Activated T-cell treated with anti-CD3 and anti-CD28 coated beads, Interleukin-2, amount 50 U/mL, for 72 hours (primary cell): ENCODE measurements at regions not wholly inside any gene's neighbourhood (a gene's known extent, or its start where the extent isn't known, plus 50 kb on each side); places are given as distances from the start of the nearest gene placed in this dataset.
A peak's percentile ranks its signal among the peaks of the same experiment; 100 is the strongest.

Experiments
- ATAC-seq, 2 donors: fragments of 150-1000 bp; cut with Tn5 transposase; replicated peaks in 1 of 2; 2 replicates each; pipeline ENCODE4 v1.10.0; 2021; ENCODE audit warnings: moderate library complexity in 2 of 2, mild to moderate bottlenecking in 1 of 2
- DNase-seq, 2 donors: peaks; one replicate each; pipeline ENCODE4 v3.0.0; 2021 to 2022; ENCODE audit warnings: mixed read lengths in 1 of 2
- H3K27ac Mint-ChIP-seq: one replicate; pipeline ENCODE4 v1.8.0; 2022; ENCODE audit warnings: mild to moderate bottlenecking, moderate library complexity, mixed read lengths
- H3K27me3 Mint-ChIP-seq: one replicate; pipeline ENCODE4 v1.8.0; 2022; ENCODE audit warnings: low read depth, mixed read lengths
- H3K36me3 Mint-ChIP-seq, 2 donors: one replicate each; pipeline ENCODE4 v1.8.0; 2022; ENCODE audit warnings: mixed read lengths in 2 of 2, mild to moderate bottlenecking in 1 of 2; ENCODE audit not compliant: insufficient read depth in 2 of 2
- H3K4me1 Mint-ChIP-seq: one replicate; pipeline ENCODE4 v1.8.0; 2022; ENCODE audit warnings: low read depth, mixed read lengths
- H3K4me3 Mint-ChIP-seq, 2 donors: one replicate each; pipeline ENCODE4 v1.8.0; 2022; ENCODE audit warnings: mild to moderate bottlenecking in 2 of 2, mixed read lengths in 2 of 2, moderate library complexity in 2 of 2
- H3K9me3 Mint-ChIP-seq, 2 donors: one replicate each; pipeline ENCODE4 v1.8.0; 2022; ENCODE audit warnings: mixed read lengths in 2 of 2

GRCh38 chr5:155836089-155836803 lies 490.7 kb upstream of the SGCD start:
- Mint-ChIP-seq H3K9me3 (peaks cover 0 to 2% of the 10 kb centered on the region in 2 donors), H3K4me1 (no peaks in the 10 kb centered on the region), H3K27me3 (no peaks in the 10 kb centered on the region), H3K27ac (peak overlapping the region; percentile 54), H3K36me3 (no peaks in the 10 kb centered on the region), H3K4me3 (no peak overlapping the region)
- DNase-seq (no peak), ATAC-seq (no peak)

DNA sequence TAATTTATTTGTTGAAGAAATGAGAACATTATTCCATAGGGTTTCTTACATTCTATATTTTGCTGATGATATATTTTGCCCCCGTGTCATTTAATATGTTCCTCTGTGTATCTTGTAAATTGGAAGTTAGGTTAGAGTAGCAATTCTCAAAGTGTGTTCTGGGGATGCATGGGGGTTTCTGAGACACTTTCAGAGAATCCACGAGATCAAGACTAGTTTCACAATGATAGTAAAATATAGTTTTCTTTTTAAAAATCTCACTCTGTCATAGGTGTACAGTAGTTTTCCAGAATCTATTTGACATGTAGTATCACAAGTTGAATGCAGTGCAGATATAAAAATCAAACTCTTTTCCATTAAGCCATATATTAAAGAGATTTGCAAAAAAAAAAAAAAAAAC lies 488.6 kb upstream of the SGCD start:
- ATAC-seq (no peak), DNase-seq (no peak)
- H3K27me3 Mint-ChIP-seq: no peaks in the 10 kb centered on the region
- peak overlapping the region; percentile 63 for H3K27ac Mint-ChIP-seq
- H3K4me1 Mint-ChIP-seq: no peaks in the 10 kb centered on the region
- no peak overlapping the region for H3K4me3 Mint-ChIP-seq
- H3K9me3 Mint-ChIP-seq: peaks cover 0 to 2% of the 10 kb centered on the region in 2 donors
- no peaks in the 10 kb centered on the region for H3K36me3 Mint-ChIP-seq

GRCh38 chr5:155839251-155840037 lies 487.5 kb upstream of the SGCD start:
- DNase-seq (no peak), ATAC-seq (no peak)
- no peaks in the 10 kb centered on the region for H3K4me1 Mint-ChIP-seq
- peaks cover 0 to 2% of the 10 kb centered on the region in 2 donors for H3K9me3 Mint-ChIP-seq
- H3K27me3 Mint-ChIP-seq: no peaks in the 10 kb centered on the region
- H3K27ac Mint-ChIP-seq: no peak overlapping the region
- H3K4me3 Mint-ChIP-seq: no peak overlapping the region
- H3K36me3 Mint-ChIP-seq: no peaks in the 10 kb centered on the region

DNA sequence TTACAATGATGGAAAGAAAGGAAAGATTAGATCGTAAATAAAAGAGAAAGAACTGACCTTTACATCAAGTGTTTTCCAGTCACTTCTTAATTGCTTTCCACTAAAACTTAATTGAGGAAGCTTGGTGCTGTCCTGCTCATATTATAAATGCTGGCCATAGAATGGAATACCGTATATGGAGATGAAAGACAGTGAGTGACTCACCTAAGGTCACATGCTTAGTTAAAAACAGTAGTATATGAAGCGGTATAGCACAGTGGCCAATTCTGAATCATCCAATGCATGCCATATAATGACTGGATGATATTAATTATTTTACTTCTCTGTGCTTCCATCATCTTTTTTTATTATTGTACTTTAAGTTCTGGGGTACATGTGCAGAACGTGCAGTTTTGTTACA lies 482.4 kb upstream of the SGCD start:
- no peaks in the 10 kb centered on the region for H3K36me3 Mint-ChIP-seq
- H3K27ac Mint-ChIP-seq: no peak overlapping the region
- no peaks in the 10 kb centered on the region for H3K4me1 Mint-ChIP-seq
- H3K27me3 Mint-ChIP-seq: no peaks in the 10 kb centered on the region
- H3K9me3 Mint-ChIP-seq: no peaks in the 10 kb centered on the region
- no peak for ATAC-seq
- DNase-seq: no peak
- H3K4me3 Mint-ChIP-seq: no peak overlapping the region

- Mint-ChIP-seq H3K27ac (no peak overlapping the region), H3K9me3 (peaks cover 0 to 2% of the 10 kb centered on the region in 2 donors), H3K36me3 (peaks cover 0 to 2% of the 10 kb centered on the region in 2 donors), H3K4me1 (no peaks in the 10 kb centered on the region), H3K27me3 (peaks cover 11% of the 10 kb centered on the region), H3K4me3 (no peak overlapping the region)
- DNase-seq (no peak), ATAC-seq (no peak)
Measured at GRCh38 chr5:155850370-155850769, 476.6 kb upstream of the SGCD start.

DNA sequence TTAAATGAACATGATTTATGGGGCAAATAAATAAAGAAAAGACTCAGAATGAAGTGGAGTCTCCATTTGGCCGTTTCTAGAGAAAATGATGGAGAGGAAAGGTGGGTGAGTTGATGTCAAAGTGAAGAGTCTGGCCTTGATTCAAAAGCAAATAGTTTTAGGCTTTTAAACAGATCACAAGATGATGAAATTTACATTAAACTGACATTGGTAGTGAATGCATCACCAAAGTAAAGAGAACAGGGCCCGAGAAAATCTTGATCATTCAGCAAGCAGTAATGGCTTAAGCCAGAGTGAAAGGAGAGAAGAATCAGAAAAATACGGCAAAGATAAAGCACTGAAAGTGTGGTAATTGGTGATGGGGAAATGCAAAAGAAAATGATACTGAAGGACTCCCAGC lies 460.0 kb upstream of the SGCD start:
- no peak overlapping the region for H3K4me3 Mint-ChIP-seq
- DNase-seq (no peak), ATAC-seq (no peak)
- H3K4me1 Mint-ChIP-seq: no peaks in the 10 kb centered on the region
- H3K27ac Mint-ChIP-seq: no peak overlapping the region
- H3K9me3 Mint-ChIP-seq: no peaks in the 10 kb centered on the region
- H3K27me3 Mint-ChIP-seq: peaks cover 7% of the 10 kb centered on the region
- no peaks in the 10 kb centered on the region for H3K36me3 Mint-ChIP-seq

DNA sequence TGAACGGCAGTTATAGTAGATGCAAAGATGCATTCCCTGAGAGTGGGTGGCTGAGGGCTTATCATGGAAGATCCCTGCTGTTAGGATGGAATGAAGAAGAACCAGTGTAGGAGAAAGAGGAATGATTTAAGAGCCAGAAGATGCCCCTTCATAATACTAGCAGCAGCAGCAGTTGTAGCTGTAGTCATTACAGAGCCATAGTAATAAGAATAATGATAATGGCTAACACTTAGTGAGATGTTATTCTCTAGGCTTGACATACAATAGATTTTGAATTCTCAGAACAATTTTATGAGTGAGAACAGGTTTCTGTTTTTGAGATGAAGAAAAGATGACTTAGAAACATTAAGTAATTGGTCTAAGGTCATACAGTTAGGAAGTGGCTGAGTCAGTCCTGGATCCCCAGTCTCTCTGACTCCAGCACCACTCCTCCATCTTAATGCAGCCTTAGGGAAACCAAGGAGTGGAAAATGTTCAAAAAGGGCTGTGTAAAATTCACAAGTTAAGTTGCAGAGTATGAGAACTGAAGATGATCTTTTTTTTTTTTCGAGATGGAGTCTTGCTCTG lies 459.4 kb upstream of the SGCD start:
- no peaks in the 10 kb centered on the region for H3K9me3 Mint-ChIP-seq
- H3K36me3 Mint-ChIP-seq: no peaks in the 10 kb centered on the region
- no peak overlapping the region for H3K27ac Mint-ChIP-seq
- peak in 1 of 2 donors; percentile 65 for ATAC-seq
- no peak for DNase-seq
- no peak overlapping the region for H3K4me3 Mint-ChIP-seq
- H3K27me3 Mint-ChIP-seq: peaks cover 7% of the 10 kb centered on the region
- no peaks in the 10 kb centered on the region for H3K4me1 Mint-ChIP-seq

DNA sequence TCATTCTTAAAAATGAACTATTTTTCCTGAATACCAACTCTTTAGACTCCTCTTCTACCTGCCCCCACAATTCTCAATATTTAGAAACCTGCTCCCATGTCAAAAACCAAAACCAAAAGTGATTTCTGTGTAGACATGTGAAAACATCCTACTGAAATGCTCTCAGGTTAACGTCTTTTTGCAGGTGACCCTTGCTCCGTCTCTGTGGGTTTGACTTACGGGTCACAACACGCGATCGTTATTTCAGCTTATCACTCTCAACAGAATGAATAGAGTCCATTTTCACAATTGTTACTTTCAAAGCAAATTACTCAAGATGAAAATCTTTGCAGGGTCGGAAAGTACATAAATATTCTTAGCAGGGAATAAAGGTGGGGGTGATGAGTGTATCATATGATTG lies 456.3 kb upstream of the SGCD start:
- no peaks in the 10 kb centered on the region for H3K9me3 Mint-ChIP-seq
- H3K27me3 Mint-ChIP-seq: no peaks in the 10 kb centered on the region
- no peak overlapping the region for H3K27ac Mint-ChIP-seq
- no peak overlapping the region for H3K4me3 Mint-ChIP-seq
- no peaks in the 10 kb centered on the region for H3K4me1 Mint-ChIP-seq
- DNase-seq (no peak), ATAC-seq (no peak)
- no peaks in the 10 kb centered on the region for H3K36me3 Mint-ChIP-seq

DNA sequence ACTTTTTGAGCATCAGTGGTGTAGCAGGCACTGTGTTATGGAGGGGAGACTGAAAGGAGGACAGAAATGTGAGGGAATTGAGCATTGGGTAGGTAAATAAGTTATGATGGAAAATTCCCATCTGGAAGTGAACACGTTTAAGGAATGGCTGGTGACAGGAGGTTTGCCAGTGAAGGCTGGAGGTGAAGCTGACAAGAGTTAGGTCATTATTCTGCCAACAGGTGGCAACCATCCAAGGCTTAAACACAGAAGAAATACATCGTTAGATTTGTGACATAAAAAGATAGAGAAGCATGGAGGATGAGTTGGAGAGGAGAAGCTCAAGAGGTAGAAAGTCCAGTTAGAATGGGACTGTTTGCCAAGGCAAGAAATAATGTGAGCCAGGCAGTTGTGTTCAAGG lies 455.3 kb upstream of the SGCD start:
- DNase-seq (no peak), ATAC-seq (no peak)
- Mint-ChIP-seq H3K9me3 (no peaks in the 10 kb centered on the region), H3K27me3 (no peaks in the 10 kb centered on the region), H3K4me1 (no peaks in the 10 kb centered on the region), H3K27ac (no peak overlapping the region), H3K4me3 (no peak overlapping the region), H3K36me3 (no peaks in the 10 kb centered on the region)

GRCh38 chr5:155872629-155873220 lies 454.2 kb upstream of the SGCD start:
- Mint-ChIP-seq H3K27ac (no peak overlapping the region), H3K4me1 (no peaks in the 10 kb centered on the region), H3K4me3 (no peak overlapping the region), H3K36me3 (no peaks in the 10 kb centered on the region), H3K27me3 (no peaks in the 10 kb centered on the region), H3K9me3 (no peaks in the 10 kb centered on the region)
- DNase-seq (no peak), ATAC-seq (no peak)

- H3K4me3 Mint-ChIP-seq: no peak overlapping the region
- ATAC-seq (no peak), DNase-seq (no peak)
- H3K27ac Mint-ChIP-seq: no peak overlapping the region
- H3K27me3 Mint-ChIP-seq: no peaks in the 10 kb centered on the region
- no peaks in the 10 kb centered on the region for H3K9me3 Mint-ChIP-seq
- no peaks in the 10 kb centered on the region for H3K4me1 Mint-ChIP-seq
- no peaks in the 10 kb centered on the region for H3K36me3 Mint-ChIP-seq
Measured at GRCh38 chr5:155878991-155879575, 447.9 kb upstream of the SGCD start.

DNA sequence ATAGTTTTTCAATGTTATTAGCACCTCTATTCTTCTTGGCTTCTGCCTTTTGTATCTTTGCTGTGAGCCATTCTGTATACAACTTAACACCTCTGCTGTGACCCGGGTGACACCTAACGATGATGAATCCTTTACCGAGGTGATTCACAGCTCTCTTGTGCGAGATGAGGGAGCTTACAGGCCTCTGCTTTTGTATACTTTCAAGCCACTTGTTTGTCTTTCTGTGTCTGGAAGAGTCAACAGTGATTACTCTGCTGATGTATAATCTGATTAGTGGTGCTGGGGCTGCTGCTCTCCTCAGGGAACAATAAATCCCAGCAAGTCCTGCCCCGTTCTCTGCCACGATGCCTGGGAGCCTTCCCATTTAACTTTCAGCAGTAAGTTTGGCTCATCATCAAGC lies 442.9 kb upstream of the SGCD start:
- ATAC-seq: peak in 1 of 2 donors; percentile 47
- H3K9me3 Mint-ChIP-seq: no peaks in the 10 kb centered on the region
- no peaks in the 10 kb centered on the region for H3K36me3 Mint-ChIP-seq
- H3K27me3 Mint-ChIP-seq: no peaks in the 10 kb centered on the region
- H3K4me1 Mint-ChIP-seq: no peaks in the 10 kb centered on the region
- H3K27ac Mint-ChIP-seq: no peak overlapping the region
- DNase-seq: no peak
- H3K4me3 Mint-ChIP-seq: no peak overlapping the region

DNA sequence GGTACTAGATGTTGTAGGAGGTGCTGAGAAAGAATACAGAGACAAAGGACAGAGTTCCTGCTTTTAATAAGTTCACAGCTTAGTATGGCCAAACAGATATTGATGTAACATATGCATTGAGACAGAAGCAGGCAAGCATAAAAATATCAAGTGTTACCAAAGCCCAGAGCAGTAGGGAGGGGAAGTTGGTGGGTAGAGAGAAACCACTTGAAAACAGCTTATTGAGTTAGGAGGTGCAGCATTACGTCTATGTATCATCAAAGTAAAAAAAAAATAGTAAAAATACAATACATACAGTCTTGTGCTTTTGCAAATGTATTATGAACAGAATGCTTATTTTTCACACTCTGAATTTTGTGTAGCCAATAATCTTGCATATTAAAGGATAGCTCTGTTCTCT lies 441.8 kb upstream of the SGCD start:
- H3K4me1 Mint-ChIP-seq: no peaks in the 10 kb centered on the region
- no peak overlapping the region for H3K4me3 Mint-ChIP-seq
- H3K9me3 Mint-ChIP-seq: no peaks in the 10 kb centered on the region
- no peak overlapping the region for H3K27ac Mint-ChIP-seq
- H3K27me3 Mint-ChIP-seq: peaks cover 1% of the 10 kb centered on the region
- H3K36me3 Mint-ChIP-seq: no peaks in the 10 kb centered on the region
- no peak for DNase-seq
- no peak for ATAC-seq
